Kidney tubule cell (primary cell): ENCODE measurements at regions not wholly inside any gene's neighbourhood (a gene's known extent, or its start where the extent isn't known, plus 50 kb on each side); places are given as distances from the start of the nearest gene placed in this dataset.
"Not testable (repeated sequence)": the region's sequence is repeated elsewhere in the genome, so short reads cannot be mapped to it uniquely, and the experiment has no call there.

Experiments
- DNase-seq: peaks from one replicate; pipeline ENCODE4 v3.0.0-alpha.2; 2018; ENCODE audit warnings: low spot score

DNA sequence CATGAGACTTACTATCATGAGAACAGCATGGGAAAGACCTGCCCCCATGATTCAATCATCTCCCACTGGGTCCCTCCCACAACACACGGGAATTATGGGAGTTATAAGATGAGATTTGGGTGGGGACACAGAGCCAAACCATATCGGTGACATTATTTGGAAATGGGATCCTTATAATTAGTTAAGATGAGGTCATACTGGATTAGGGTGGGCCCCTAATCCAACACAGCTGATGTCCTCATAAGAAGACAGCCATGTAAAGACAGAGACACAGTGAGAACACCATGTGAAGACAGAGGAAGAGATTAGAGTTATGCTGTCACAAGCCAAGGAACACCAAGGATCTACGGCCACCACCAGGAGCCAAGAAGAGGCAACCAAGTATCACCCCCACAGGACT is 161.7 kb downstream of the SPTSSA start:
- DNase-seq, result no peak

DNA sequence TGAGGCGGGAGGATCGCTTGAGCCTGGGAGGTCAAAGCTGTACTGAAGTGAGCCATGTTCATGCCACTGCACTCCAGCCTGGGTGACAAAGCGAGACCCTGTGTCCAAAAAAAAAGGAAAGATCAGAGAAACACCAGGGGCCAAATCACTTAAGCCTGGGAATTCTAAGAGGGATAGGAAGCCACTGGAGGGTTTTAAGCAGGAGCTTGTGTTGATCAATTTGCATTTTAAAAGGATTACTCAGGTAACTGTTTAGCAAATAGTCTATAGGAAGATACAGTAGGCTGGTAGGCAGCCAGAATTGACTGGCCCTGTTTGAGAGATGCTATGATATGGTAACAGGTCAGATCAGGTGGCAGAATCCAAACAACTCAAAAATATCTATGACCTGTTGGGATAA is 162.7 kb downstream of the SPTSSA start:
- no peak for DNase-seq

DNA sequence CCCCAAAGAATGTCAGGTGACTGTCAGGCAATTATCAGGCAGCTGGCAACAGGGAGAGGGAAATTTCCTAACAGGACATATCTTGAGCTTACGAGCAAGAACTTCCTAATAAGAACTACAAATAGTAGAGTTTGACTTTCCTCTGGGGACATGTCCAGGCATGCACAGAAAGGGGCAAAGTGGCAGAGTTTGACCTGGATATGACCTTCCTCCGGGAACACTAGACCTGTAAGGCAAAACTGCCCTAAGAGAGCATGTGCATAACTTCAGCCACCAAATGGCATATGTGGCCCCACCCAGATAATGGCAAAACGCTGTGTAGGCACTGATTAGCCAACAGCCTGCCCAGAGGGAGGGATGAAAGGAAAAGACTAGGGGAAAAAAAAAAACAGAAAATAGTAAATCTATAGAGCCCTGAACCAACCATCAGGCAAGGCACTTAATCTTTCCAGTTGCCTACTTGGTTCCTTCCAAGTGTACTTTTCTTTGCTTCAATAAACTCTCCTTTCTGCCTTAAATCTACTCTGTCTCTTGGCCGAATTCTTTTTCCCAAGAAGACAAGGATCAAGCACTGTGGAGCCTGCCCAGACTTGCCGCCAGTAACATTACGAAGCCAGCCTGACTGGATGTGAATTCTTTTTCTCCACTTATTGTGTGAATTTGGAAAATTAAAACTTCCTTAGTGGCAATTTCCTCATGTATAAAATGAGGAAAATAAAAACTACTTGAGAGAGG is 164.1 kb downstream of the SPTSSA start:
- peak; percentile 5 for DNase-seq

DNA sequence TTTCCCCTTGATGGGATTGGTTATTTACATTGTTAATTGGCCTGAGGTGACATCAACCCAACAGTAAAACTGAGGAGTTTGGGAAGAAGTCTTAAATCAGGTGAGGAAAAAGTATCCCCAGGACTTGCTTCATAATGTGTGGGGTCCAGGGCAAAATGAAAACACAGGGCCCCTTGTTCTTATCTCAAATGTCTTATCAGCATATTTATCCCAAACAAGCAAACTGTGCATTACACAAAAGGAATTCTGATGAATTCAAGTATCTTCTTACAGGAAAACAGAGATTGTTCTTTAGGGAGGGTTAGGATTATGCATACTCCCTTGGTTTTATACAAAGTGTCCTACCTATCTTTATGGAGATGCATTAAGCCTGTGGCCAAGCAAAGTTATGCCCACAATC is 178.4 kb downstream of the SPTSSA start:
- DNase-seq, result no peak

DNA sequence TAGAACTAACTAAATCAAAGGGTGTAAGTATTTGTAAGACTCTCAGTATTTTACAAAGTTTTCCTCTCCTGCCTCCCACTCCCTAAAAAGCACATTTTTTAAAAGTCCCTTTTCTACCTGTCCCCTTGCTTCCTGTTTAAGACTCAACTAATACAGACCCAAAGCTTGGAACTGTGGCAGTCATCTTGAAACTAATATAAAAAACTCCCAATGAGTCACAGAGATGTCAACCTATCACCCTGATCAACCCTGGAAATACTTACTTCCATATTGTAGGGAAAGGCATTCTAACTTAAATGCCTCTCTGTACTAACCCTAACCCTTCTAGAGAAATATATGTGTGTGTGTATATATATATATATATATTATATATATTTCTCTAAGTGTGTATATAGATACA is 184.8 kb downstream of the SPTSSA start:
- DNase-seq, result no peak

DNA sequence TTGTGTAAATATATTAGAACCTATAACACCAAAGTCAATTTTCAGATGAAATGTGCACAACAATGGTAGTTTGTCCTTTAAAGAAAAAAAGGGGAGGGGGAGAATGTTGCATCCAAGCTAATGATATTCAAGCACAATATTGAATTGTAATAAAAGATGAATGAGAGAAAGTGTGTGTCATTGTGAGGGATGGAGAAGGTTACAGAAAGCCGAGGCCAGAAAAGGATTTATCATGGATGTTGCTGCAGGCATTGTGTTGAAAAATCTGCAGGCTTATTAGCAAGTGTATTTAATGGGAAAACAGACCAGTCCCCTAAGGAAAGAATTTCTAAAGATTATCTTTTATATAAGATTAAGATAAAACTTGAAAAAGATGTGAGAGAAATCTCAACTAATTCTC is 186.5 kb downstream of the SPTSSA start:
- DNase-seq, result no peak

DNA sequence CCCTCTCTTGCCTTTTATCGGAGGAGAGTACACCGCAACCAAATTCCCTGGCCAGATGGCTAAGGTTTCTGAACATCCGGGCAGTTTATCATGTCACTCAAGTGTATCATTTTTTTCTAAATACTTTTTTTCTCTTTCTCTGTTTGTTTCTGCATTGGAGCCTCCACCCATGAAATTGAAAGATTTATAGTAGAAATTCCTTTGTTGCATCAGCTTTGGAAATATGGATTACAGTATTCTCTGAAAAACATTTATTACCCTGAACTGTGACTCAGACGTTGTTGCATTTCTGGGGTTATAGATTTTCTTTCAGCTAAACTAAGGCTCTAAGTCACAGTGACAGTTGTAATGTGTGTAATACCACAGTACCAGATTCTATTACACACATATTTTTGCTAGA is 187.0 kb downstream of the SPTSSA start:
- no peak for DNase-seq

DNA sequence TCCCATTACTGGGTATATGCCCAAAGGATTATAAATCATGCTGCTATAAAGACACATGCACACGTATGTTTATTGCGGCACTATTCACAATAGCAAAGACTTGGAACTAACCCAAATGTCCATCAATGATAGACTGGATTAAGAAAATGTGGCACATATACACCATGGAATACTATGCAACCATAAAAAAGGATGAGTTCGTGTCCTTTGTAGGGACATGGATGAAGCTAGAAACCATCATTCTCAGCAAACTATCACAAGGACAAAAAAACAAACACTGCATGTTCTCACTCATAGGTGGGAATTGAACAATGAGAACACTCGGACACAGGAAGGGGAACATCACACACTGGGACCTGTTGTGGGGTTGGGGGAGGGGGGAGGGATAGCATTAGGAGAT is 188.3 kb downstream of the SPTSSA start:
- not testable (repeated sequence) for DNase-seq

DNA sequence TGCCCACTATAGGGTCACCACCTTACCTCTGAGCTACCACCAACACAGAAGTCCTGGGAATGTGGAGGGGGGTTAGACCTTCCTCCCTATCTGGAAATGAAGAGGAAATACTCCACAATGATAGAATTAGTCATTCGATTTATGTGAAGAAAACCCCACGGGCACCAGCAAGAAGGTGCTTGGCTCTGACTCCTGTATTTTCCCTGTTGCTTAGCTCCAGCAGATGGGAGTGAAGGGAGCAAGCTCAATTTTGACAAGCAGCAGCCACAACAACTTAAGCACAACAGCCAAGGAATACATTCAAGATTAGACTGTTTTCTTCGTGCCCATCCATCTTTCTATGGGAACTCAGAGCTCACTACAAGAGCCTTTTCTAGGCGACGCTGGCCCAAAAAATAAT is 191.7 kb downstream of the SPTSSA start:
- no peak for DNase-seq

DNA sequence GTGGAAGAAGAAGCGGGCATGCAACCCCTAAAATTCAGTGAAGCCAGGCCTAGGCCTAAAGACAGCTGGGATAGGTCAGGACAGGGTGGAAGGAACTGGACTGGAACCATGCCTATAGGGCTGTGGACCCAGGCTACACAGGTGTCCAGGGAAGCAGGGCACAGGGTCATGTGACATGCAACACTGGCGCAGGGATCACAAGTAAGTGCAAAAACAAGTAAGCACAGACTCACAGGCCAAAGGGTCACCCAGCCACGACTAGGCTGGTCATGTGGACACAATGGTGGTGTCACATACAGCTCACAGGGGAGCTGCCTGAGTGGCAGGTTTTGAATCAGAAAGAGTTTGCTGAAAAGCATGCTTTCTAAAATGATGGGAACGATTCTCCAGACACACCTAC is 195.7 kb downstream of the SPTSSA start:
- DNase-seq, result no peak

DNA sequence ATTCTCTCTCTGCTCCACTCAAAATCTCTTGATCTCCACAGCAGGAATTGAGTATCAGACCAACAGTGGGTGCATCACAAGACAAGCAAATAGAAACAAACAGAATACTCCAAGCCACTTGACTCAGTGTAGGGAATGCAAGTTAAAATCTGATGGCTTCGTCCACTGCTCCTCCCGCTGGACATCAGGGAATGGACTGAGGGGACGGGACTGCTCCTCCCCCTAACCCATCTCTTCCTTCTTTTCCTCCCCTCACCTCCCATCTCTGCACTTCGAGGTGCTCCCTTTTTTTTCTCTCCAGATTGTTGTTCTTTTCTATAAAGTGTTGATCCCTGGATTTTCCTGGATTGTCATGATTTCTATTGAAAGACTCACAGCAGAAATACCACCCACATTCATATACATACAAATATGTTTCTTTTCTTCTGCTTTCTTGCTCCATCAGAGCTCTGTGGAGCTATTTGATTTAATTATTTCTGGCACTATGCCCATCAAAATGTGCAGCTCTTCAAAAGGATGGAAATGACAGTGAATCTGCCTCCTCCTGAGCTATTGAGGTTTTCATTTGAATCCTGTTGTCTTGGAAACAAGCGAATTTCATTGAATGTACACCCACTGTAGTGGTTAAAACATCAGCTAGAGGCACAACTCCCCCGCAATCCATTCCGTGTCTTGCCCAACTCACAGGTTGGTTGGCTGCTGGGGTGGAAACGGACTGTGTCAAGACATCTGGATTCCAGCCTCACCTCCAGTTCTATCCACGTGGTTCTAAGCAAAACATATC is 199.7 kb downstream of the SPTSSA start:
- no peak for DNase-seq

DNA sequence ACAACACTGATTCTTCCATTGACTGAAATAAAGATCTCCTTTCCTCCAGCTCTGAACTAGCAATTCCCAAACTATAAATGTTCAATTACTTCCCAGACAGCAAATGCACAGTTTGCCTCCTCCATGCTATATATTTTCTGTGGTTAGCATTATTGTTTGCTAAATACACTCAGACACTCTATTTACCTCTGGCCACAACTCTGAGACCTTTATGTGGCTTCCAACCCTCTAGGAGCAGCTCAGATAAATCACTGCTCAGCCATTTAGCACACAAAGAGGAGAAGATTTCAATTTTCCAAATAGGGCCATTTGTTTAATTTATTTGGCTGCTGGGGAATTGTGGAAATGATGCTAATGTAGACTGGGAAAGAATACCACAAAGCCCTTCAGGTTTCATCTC is 202.0 kb downstream of the SPTSSA start:
- DNase-seq, result no peak

DNA sequence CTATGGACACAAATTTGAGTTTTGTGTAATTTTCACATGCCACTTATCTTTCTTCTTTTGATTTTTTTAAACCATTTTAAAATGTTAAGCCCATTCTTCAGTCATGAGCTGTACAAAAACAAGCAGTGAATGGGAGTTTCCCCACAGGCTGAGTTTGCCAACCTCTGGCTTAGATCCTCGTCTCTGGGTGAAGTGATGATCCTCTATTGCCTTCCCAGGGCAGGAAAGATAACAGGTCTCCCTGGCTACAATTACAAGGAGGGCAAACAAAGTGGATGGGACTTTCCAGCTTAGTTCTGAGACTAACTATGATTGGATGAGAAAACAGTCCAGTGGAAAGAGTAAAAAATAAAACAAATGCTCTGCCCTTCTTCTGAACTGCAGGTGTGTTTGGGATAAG is 203.7 kb downstream of the SPTSSA start:
- peak; percentile 84 for DNase-seq

DNA sequence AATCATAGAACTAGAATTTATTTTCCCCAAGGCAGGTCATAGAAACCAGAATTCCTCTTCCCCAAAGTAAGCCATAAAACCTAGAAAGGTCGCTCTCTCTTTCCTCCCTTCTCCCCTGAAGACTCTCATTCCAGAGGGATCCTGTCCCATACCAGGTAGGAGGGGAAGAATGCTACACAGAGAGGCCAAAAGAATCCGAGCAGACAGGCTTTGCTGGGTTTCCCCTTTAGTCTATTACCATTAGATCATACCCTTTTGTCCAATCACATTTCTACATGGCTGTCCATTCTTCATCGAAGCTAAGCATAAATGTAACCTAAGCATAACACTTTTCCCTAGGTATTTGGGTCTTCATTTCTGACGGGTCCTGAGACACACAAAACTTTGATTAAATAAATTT is 204.5 kb downstream of the SPTSSA start:
- DNase-seq, result peak; percentile 54

DNA sequence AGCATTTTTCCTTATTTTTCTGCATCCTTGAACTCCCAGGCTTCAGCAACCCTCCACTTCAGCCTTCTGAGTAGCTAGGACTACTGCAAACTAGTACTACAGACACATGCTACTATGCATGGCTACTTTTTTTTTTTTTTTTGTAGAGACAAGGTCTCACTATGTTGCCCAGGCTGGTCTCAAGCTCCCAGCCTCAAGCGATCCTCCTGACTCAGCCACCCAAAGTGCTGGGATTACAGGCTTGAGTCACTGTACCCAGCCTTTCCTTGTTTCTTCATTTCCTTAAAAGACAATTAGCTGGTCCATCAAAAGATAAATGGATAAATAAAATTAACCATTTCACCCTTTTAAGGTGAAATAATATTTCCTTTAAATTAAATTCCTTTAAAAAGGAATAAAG is 205.8 kb downstream of the SPTSSA start:
- DNase-seq, result peak; percentile 13

DNA sequence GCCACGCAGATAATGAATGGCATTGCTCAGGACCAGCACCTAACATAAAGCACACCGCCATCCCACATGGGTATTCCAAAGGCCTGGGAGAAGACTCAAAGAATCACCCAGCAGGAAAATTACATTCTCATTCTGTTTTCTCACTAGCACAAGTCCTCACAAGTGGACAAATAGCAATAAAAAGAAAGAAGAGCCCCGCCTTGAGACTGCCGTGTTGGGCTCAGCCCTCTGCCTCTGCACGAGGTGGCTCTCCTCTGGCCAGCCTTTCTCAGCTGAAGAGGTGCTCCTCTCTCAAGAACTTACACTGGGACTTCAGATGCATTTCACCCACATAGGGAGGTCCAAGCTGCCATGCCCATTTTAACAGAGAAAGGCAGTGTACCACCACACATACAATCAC is 207.5 kb downstream of the SPTSSA start:
- DNase-seq, result no peak

DNA sequence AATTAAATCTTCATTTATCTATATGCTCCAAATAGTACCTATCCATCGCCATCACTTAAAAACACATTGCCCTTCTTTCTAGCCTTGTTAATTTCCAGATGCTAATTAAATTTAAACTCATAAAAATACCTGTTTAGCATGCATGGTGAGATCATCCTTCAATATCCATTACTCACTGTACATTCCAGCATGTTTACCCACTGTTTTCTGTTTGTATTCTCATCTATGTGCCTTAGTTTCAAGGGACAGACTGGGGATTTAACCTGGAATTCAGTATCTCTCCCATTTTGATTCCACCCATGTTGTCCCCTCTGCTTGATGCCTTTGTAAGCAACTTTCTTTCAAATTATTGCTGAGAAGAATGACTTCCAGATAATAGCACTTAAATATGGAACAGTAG is 208.0 kb downstream of the SPTSSA start:
- DNase-seq, result no peak

DNA sequence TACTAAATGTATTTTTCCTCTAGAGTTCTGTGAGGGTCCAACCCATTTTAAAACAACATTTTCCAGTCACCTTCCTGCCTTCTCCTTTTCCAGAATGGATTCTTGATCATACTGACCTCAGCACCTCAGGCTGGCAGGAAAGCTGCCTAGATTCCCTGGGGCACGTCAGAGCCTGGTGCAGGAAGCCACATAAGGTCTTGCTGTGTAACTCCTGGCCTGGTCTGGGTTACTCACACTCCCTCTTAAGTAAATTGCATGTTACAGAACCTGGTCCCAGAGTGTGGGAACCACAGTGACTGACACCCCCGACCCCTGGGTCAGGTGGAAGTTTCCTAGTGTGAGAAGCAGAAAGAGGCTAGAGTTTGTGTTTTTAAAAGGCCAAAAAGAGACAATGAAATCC is 209.8 kb downstream of the SPTSSA start:
- peak; percentile 22 for DNase-seq

DNA sequence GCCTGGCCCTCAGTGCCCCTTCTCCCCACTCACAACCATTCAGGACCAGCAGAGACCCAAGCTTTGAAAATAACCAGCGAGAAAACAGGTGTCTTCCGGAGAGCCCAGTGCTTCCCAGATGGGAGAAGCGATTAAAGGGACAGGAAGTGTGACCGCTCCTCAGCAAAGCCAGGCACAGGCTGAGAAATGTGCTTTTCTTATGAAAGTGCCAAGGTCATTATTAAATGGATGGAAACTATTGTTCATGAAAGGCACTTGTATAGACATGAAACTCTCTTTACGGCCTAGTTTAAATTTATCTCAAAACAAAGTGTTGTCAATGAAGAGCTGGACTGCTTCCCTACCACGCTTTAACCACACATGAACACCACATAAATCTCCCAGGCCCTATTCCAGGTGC is 210.4 kb downstream of the SPTSSA start:
- DNase-seq, result no peak

DNA sequence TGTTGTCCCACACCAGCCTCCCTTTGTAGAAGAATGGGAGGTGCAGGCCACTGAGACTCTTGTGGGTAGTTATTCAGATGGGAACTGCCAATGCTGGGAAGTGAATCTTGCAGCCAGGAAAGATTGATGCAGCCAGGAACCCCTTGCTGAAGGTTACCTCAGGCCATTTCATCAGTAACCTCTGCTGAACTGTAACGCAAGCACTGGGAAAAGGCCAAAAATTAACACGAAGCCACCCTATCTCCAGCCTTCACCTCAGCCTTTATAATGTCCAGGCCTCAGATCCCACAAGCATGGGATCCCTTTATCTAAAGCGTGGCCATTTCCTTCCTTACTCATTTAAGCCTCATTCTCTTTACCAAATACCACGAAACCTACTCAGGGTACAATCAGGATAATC is 211.1 kb downstream of the SPTSSA start:
- no peak for DNase-seq

DNA sequence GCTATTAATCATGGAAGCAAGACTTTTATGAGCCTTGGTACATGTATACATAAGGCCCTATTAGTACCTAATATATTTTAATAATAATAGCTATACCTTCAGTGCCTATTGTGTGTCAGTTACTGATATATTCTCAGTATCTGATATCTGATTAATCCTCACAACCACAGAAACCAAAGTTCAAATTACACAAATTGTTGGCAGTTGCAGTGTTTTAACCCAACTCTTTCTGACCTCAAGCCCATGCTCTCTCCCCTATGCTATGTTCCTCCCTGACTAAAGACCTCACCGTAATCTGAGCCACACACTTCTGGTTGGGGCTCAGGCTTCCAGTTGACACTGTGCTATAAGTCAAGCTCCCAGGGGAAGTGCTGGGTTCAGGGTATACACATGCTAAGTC is 214.4 kb downstream of the SPTSSA start:
- no peak for DNase-seq

DNA sequence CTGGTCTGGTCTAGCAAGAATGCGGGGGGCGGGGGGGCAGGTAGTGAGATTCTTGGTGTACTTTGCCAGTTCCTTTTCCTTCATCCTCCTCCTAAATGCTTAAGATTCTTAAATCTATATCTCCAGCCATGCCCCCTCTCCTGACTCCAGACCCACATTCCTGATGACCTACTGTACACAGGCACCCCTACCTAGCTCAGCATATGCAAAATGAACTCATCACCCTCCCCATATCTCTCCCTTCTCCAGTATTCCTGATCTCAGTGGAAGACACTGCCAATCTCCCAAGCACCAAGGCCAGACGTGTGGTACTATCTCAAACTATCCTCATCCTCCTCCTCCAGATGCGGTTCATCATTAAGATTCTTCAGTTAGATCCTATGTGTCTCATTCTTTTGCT is 215.8 kb downstream of the SPTSSA start:
- DNase-seq, result no peak

DNA sequence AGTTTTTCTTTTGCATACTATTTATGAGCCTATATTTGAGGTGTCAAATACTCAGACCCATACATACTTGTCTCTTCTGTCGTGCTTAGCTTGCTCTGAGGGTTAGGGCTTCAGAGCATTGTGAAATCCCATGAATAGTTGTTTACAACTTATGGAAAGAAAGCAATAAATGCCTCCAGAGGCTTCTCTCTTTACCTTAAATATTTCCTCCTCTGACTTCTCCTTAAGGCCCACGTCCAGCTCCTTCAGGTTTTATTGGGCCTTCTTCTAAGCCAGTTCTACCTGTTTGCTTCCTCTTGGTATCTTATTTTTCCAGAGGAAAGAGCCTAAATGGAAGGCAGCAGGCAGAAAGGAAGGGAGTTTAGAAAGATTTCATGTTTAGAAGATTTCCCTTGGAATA is 218.6 kb downstream of the SPTSSA start:
- DNase-seq, result no peak

DNA sequence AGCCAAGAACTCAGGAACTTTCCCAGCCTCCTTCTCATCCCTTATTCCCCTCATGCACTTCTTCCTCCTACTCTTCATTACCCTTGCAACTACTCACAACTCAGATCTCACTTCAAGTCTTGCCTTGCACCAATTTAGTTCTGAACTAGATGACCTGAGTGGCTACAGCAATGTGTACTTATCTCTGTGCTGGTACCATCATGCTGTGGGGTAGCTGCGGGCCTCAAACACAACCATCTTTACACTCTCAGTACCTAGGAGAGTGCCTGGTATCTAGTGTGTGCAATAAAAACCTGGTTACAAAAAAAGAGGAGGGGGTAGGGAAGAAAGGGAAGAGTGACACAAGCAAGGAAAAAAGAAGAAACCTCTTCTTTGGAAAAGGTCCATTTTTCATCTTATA is 219.0 kb downstream of the SPTSSA start:
- no peak for DNase-seq
